ENCODE measurements at regions not wholly inside any gene's neighbourhood (a gene's known extent, or its start where the extent isn't known, plus 50 kb on each side); places are given as distances from the start of the nearest gene placed in this dataset.

DNA sequence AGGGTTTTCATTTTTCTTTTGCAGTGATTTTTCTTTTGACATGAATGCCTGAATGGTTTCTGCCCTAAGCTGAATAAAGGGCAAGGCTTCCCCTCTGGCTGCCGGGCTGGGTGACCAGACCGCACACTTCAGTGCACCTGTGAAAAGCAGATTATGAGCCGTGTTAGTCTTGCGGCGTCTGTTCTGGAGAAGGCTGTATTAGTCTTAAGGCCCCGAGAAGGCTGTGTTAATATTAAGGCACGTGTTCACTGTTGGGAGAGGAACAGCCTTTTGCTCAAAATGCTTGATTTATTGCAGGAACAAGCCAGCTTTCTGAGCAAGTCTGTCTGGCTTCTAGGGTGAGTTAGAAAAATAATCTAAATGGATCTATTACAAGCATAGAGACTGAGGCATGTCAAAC lies 54.7 kb upstream of the DNAH14 start:
- no peak overlapping the region for H3K4me3 Mint-ChIP-seq
- H3K27me3 Mint-ChIP-seq = peaks cover 4 to 15% (median 12%) of the 10 kb centered on the region in 5 donors
- no peaks in the 10 kb centered on the region for H3K36me3 Mint-ChIP-seq
- no peaks in the 10 kb centered on the region for H3K4me1 Mint-ChIP-seq
- ATAC-seq (no peak), DNase-seq (no peak)
- no peak overlapping the region for H3K27ac Mint-ChIP-seq
- H3K9me3 Mint-ChIP-seq = no peaks in the 10 kb centered on the region
- POLR2A ChIA-PET = no interaction called here

DNA sequence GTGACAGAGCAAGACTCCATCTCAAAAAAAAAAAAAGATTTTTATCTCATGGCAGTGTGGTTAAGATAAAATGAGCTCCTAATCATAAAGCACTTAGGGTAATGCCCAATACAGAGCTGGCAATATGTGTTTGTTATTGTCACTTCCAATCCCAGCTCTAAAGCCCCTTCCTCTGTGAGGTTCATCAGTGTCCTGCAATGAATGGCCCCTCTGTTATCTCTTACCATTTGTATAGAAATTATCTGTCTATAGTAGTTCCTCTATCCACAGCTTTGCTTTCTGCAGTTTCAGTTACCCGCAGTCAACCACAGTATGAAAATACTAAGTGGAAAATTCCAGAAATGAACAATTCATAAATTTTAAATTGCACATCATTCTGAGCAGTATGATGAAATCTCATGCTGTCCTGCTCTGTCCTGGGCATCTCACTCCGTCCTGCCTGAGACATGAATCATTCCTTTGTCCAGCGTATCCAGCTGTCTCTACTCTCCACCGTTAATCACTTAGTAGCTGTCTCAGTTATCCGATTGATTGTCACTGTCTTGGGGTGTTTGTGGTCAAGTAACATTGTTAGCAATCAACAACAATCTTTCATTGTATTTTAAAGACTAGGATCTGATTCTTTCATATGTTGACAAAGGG lies 50.2 kb upstream of the DNAH14 start:
- ATAC-seq (no peak), DNase-seq (no peak)
- POLR2A ChIA-PET = no interaction called here
- Mint-ChIP-seq H3K4me3 (no peak overlapping the region), H3K4me1 (no peaks in the 10 kb centered on the region), H3K27ac (no peak overlapping the region), H3K9me3 (no peaks in the 10 kb centered on the region), H3K27me3 (peaks cover 6 to 29% (median 17%) of the 10 kb centered on the region in 5 donors), H3K36me3 (no peaks in the 10 kb centered on the region)
